IMR-90 (cell line): ENCODE measurements at regions not wholly inside any gene's neighbourhood (a gene's known extent, or its start where the extent isn't known, plus 50 kb on each side); places are given as distances from the start of the nearest gene placed in this dataset.

Experiments used
- ATAC-seq: fragments of 200-7000 bp; cut with Tn5 transposase; 2 replicates; pipeline ENCODE4 v1.9.1; 2020; ENCODE audit warnings: low read depth, mild to moderate bottlenecking, moderate library complexity
- BruUV-seq: library from RNA; stranded (reverse); fragments of 400-500 nt; replicated peaks from 2 replicates; lab custom pipeline; 2021; lab: Mats Ljungman, UMichigan
- CTCF ChIA-PET: fragments of 300-600 bp; formaldehyde crosslinking; extraction: SDS; loops from one replicate; lab custom pipeline; 2021; ENCODE audit warnings: antibody characterized with exemption; lab: Yijun Ruan, JAX
- POLR2A ChIA-PET: fragments of 300-600 bp; sonication (Branson Sonifier 250); formaldehyde crosslinking; loops from one replicate; lab custom pipeline; 2022; ENCODE audit warnings: antibody characterized with exemption; ENCODE audit not compliant: unreplicated experiment; lab: Charles Lee
- DNase-seq: peaks from one replicate; pipeline ENCODE4 v3.0.0; 2013
- H2AFZ ChIP-seq: replicated peaks from 2 replicates; pipeline ENCODE3; 2013; ENCODE audit warnings: low read length, mild to moderate bottlenecking; ENCODE audit not compliant: poor library complexity
- H2AK5ac ChIP-seq: 2 replicates; pipeline ENCODE4 v1.6.1; 2013; ENCODE audit warnings: low read depth, low read length, inconsistent platforms
- H2AK9ac ChIP-seq: replicated peaks from 2 replicates; pipeline ENCODE3; 2013; ENCODE audit warnings: mild to moderate bottlenecking, low read depth, low read length, moderate library complexity; ENCODE audit not compliant: poor library complexity
- H2BK120ac ChIP-seq: 2 replicates; pipeline ENCODE4 v1.6.1; 2013; ENCODE audit warnings: low read depth, low read length, inconsistent platforms
- H2BK15ac ChIP-seq: 3 replicates; pipeline ENCODE4 v1.6.1; 2013; ENCODE audit warnings: low read depth, low read length, inconsistent platforms
- H2BK20ac ChIP-seq: 2 replicates; pipeline ENCODE4 v1.6.1; 2013; ENCODE audit warnings: low read depth, mild to moderate bottlenecking, inconsistent platforms, low read length, moderate library complexity
- H2BK5ac ChIP-seq: 2 replicates; pipeline ENCODE4 v1.6.1; 2013; ENCODE audit warnings: mild to moderate bottlenecking, low read depth, low read length, inconsistent platforms; ENCODE audit not compliant: poor library complexity, severe bottlenecking
- H3K14ac ChIP-seq: replicated peaks from 2 replicates; pipeline ENCODE4 v1.6.1; 2013; ENCODE audit warnings: low read depth, low read length, inconsistent platforms
- H3K18ac ChIP-seq: 2 replicates; pipeline ENCODE4 v1.6.1; 2013; ENCODE audit warnings: low read depth, low read length, control low read depth
- H3K23ac ChIP-seq: 2 replicates; pipeline ENCODE4 v1.6.1; 2013; ENCODE audit warnings: low read depth, low read length, inconsistent platforms
- H3K27ac ChIP-seq: 2 replicates; pipeline ENCODE4 v1.5.1; 2013; ENCODE audit warnings: mild to moderate bottlenecking, control low read depth, low read length; ENCODE audit not compliant: insufficient read depth
- H3K27me3 ChIP-seq: 2 replicates; pipeline ENCODE4 v1.6.1; 2013; ENCODE audit warnings: low read length; ENCODE audit not compliant: control insufficient read depth, insufficient read depth
- H3K36me3 ChIP-seq: 2 replicates; pipeline ENCODE4 v1.6.1; 2013; ENCODE audit warnings: low read length, mixed read lengths; ENCODE audit not compliant: control insufficient read depth, insufficient read depth
- H3K4ac ChIP-seq: 2 replicates; pipeline ENCODE4 v1.6.1; 2013; ENCODE audit warnings: low read depth, low read length, inconsistent platforms
- H3K4me1 ChIP-seq: 2 replicates; pipeline ENCODE4 v1.6.1; 2013; ENCODE audit warnings: low read length, mixed read lengths; ENCODE audit not compliant: control insufficient read depth, insufficient read depth
- H3K4me2 ChIP-seq: 2 replicates; pipeline ENCODE4 v1.6.1; 2013; ENCODE audit warnings: low read depth, mild to moderate bottlenecking, control low read depth, low read length, moderate library complexity
- H3K4me3 ChIP-seq: 2 replicates; pipeline ENCODE4 v1.5.1; 2013; ENCODE audit warnings: low read depth, mild to moderate bottlenecking, control low read depth, low read length, moderate library complexity; ENCODE audit not compliant: insufficient read depth
- H3K56ac ChIP-seq: 2 replicates; pipeline ENCODE4 v1.6.1; 2013; ENCODE audit warnings: low read length, inconsistent platforms; ENCODE audit not compliant: insufficient read depth; ENCODE audit errors: extremely low read depth
- H3K79me1 ChIP-seq, 2 experiments: 2 replicates each; pipeline ENCODE4 v1.6.1; 2013; ENCODE audit warnings: low read length in 2 of 2, inconsistent platforms in 1 of 2, low read depth in 1 of 2
- H3K9ac ChIP-seq: 2 replicates; pipeline ENCODE4 v1.6.1; 2013; ENCODE audit warnings: low read depth, low read length, control low read depth
- H3K9me1 ChIP-seq: 2 replicates; pipeline ENCODE4 v1.6.1; 2013; ENCODE audit warnings: low read length, inconsistent platforms; ENCODE audit not compliant: insufficient read depth
- H3K9me3 ChIP-seq: 2 replicates; pipeline ENCODE4 v1.6.1; 2013; ENCODE audit warnings: low read length; ENCODE audit not compliant: control insufficient read depth, insufficient read depth
- H4K20me1 ChIP-seq: 2 replicates; pipeline ENCODE4 v1.6.1; 2013; ENCODE audit warnings: low read length, inconsistent platforms; ENCODE audit not compliant: insufficient read depth
- H4K5ac ChIP-seq: 2 replicates; pipeline ENCODE4 v1.6.1; 2013; ENCODE audit warnings: mild to moderate bottlenecking, low read depth, low read length, control low read depth
- H4K8ac ChIP-seq, 2 experiments: 2 replicates each; pipeline ENCODE4 v1.6.1; 2013; ENCODE audit warnings: low read depth in 2 of 2, low read length in 2 of 2, control low read depth in 1 of 2, inconsistent platforms in 1 of 2
- H4K91ac ChIP-seq: 2 replicates; pipeline ENCODE4 v1.6.1; 2013; ENCODE audit warnings: low read depth, low read length, inconsistent platforms; ENCODE audit not compliant: insufficient read depth
- BHLHE40 ChIP-seq: fragments of 150-350 bp; IDR thresholded peaks from 2 replicates; pipeline ENCODE4 v1.6.1; 2016; ENCODE audit warnings: mild to moderate bottlenecking, low read depth, low read length
- CEBPB ChIP-seq: IDR thresholded peaks from 2 replicates; pipeline ENCODE4 v1.6.1; 2012; ENCODE audit warnings: low read depth, low read length, improper control_type of control experiment
- CHD1 ChIP-seq: IDR thresholded peaks from 2 replicates; pipeline ENCODE4 v1.6.1; 2012; ENCODE audit warnings: low read depth, low read length, improper control_type of control experiment
- FOS ChIP-seq: fragments of 150-350 bp; IDR thresholded peaks from 2 replicates; pipeline ENCODE4 v1.6.1; 2016; ENCODE audit warnings: low read depth, low read length
- MAFK ChIP-seq: IDR thresholded peaks from 2 replicates; pipeline ENCODE4 v1.6.1; 2012; ENCODE audit warnings: low read depth, low read length, improper control_type of control experiment
- MAZ ChIP-seq: IDR thresholded peaks from 2 replicates; pipeline ENCODE4 v1.6.1; 2012; ENCODE audit warnings: low read depth, mild to moderate bottlenecking, low read length, improper control_type of control experiment, moderate library complexity, borderline replicate concordance
- MXI1 ChIP-seq: IDR thresholded peaks from 2 replicates; pipeline ENCODE4 v1.6.1; 2012; ENCODE audit warnings: low read depth, mild to moderate bottlenecking, low read length, moderate library complexity, borderline replicate concordance
- NFE2L2 ChIP-seq: fragments of 150-350 bp; IDR thresholded peaks from 2 replicates; pipeline ENCODE4 v1.6.1; 2016; ENCODE audit warnings: low read depth, mild to moderate bottlenecking, low read length
- POLR2A ChIP-seq: IDR thresholded peaks from 2 replicates; pipeline ENCODE4 v1.6.1; 2012; ENCODE audit warnings: mild to moderate bottlenecking, low read depth, low read length
- RAD21 ChIP-seq: IDR thresholded peaks from 2 replicates; pipeline ENCODE4 v1.6.1; 2012; ENCODE audit warnings: low read length, improper control_type of control experiment
- RCOR1 ChIP-seq: IDR thresholded peaks from 2 replicates; pipeline ENCODE4 v1.6.1; 2012; ENCODE audit warnings: mild to moderate bottlenecking, low read length, improper control_type of control experiment; ENCODE audit not compliant: insufficient replicate concordance
- RFX5 ChIP-seq: IDR thresholded peaks from 2 replicates; pipeline ENCODE4 v1.8.0; 2012; ENCODE audit warnings: low read depth, mild to moderate bottlenecking, low read length, moderate library complexity
- SMC3 ChIP-seq: fragments of 150-350 bp; IDR thresholded peaks from 2 replicates; pipeline ENCODE4 v1.6.1; 2016; ENCODE audit warnings: low read depth, mild to moderate bottlenecking, antibody characterized with exemption, low read length, moderate library complexity
- WGBS, 2 experiments: methylation state at CpG; one replicate each; pipeline versions ENCODE4 v1.1.5 to v1.1.7; 2013; ENCODE audit warnings: missing lambda C conversion rate in 2 of 2; ENCODE audit not compliant: insufficient read length in 1 of 2; ENCODE audit errors: extremely low coverage in 2 of 2; 5-methylcytosine and 5-hydroxymethylcytosine counted together
- dilution Hi-C: fragments of 300-500 bp; cut with HindIII; formaldehyde crosslinking; loops from one replicate; pipeline ENCODE4 v1.14.3; 2018; ENCODE audit warnings: low sequenced_read_pairs; ENCODE audit not compliant: unreplicated experiment
- in situ Hi-C: fragments of 300-500 bp; cut with MboI; formaldehyde crosslinking; loops from 3 replicates; pipeline ENCODE4 v1.14.3; 2019; ENCODE audit warnings: low sequenced_read_pairs, inconsistent platforms, mixed read lengths
- intact Hi-C: fragments of 100-400 bp; cut with micrococcal nuclease; formaldehyde crosslinking; loops from 2 replicates; pipeline ENCODE4 v1.10.0; 2022
- TF ChIP-seq, protein P1 (sequence below): fragments of 150-350 bp; IDR thresholded peaks from 2 replicates; pipeline ENCODE4 v1.6.1; 2017; ENCODE audit warnings: mild to moderate bottlenecking, antibody characterized with exemption, low read length, low read depth
- TF ChIP-seq, protein P2 (sequence below): conservative IDR thresholded peaks from 2 replicates; pipeline ENCODE4 v1.5.1; 2012; ENCODE audit warnings: mild to moderate bottlenecking, low read depth, low read length, improper control_type of control experiment
- TF ChIP-seq, protein P3 (sequence below): fragments of 150-350 bp; IDR thresholded peaks from 2 replicates; pipeline ENCODE4 v1.6.1; 2016; ENCODE audit warnings: low read depth, mild to moderate bottlenecking, low read length, moderate library complexity, borderline replicate concordance

DNA sequence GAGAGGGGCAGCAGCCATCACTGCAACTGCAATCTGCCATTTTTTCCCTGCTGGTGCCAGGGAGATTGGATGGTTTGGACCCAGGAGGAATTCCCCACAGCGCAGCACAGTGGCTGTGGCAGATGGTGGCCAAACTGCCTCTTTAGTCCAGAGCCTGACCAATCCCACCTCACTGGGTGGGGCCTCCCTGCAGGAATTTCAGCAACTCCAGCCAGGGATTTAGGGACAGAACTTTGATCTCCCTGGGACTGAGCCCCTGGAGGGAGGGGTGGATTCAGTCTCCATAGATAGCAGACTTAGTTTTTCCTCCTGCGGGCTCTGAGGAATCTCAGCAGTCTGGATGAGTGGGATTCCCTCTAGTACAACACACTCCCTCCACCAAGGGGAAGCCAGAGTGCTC, 179.7 kb upstream of the WDR11 start:
- CTCF ChIA-PET, result no interaction called here
- H3K56ac ChIP-seq, result no peak overlapping the region
- no peak overlapping the region for H2BK120ac ChIP-seq
- H4K91ac ChIP-seq, result no peak overlapping the region
- no peak overlapping the region for H3K14ac ChIP-seq
- H2BK20ac ChIP-seq, result no peak overlapping the region
- H4K20me1 ChIP-seq, result no peaks in the 10 kb centered on the region
- H3K4me2 ChIP-seq, result no peak overlapping the region
- no peak overlapping the region for H2AK9ac ChIP-seq
- BruUV-seq, result no TSS peak
- no peak overlapping the region for H3K23ac ChIP-seq
- no peaks in the 10 kb centered on the region for H3K4me1 ChIP-seq
- no peak overlapping the region for H3K4ac ChIP-seq
- H2BK5ac ChIP-seq, result no peak overlapping the region
- ATAC-seq, result no peak
- dilution Hi-C loops, result no loop called here
- H4K5ac ChIP-seq, result no peak overlapping the region
- POLR2A ChIA-PET, result no interaction called here
- no peak overlapping the region for H3K4me3 ChIP-seq
- intact Hi-C loops, result loop anchor here (10.0 kb wide), 1 partner anchor 1727 kb away; no protein-coding TSS in a partner anchor
- TF ChIP-seq RFX5, result no peak
- TF ChIP-seq POLR2A, result no peak
- no peak for TF ChIP-seq SMC3
- no peak for TF ChIP-seq FOS
- TF ChIP-seq MXI1, result no peak
- TF ChIP-seq RCOR1, result no peak
- TF ChIP-seq BHLHE40, result no peak
- no peak for TF ChIP-seq MAZ
- TF ChIP-seq CEBPB, result no peak
- TF ChIP-seq, protein P1, sequence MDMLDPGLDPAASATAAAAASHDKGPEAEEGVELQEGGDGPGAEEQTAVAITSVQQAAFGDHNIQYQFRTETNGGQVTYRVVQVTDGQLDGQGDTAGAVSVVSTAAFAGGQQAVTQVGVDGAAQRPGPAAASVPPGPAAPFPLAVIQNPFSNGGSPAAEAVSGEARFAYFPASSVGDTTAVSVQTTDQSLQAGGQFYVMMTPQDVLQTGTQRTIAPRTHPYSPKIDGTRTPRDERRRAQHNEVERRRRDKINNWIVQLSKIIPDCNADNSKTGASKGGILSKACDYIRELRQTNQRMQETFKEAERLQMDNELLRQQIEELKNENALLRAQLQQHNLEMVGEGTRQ, result no peak
- no peak for TF ChIP-seq MAFK
- TF ChIP-seq, protein P2, sequence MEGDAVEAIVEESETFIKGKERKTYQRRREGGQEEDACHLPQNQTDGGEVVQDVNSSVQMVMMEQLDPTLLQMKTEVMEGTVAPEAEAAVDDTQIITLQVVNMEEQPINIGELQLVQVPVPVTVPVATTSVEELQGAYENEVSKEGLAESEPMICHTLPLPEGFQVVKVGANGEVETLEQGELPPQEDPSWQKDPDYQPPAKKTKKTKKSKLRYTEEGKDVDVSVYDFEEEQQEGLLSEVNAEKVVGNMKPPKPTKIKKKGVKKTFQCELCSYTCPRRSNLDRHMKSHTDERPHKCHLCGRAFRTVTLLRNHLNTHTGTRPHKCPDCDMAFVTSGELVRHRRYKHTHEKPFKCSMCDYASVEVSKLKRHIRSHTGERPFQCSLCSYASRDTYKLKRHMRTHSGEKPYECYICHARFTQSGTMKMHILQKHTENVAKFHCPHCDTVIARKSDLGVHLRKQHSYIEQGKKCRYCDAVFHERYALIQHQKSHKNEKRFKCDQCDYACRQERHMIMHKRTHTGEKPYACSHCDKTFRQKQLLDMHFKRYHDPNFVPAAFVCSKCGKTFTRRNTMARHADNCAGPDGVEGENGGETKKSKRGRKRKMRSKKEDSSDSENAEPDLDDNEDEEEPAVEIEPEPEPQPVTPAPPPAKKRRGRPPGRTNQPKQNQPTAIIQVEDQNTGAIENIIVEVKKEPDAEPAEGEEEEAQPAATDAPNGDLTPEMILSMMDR, result no peak
- no peak for TF ChIP-seq NFE2L2
- TF ChIP-seq CHD1, result no peak
- TF ChIP-seq, protein P3, sequence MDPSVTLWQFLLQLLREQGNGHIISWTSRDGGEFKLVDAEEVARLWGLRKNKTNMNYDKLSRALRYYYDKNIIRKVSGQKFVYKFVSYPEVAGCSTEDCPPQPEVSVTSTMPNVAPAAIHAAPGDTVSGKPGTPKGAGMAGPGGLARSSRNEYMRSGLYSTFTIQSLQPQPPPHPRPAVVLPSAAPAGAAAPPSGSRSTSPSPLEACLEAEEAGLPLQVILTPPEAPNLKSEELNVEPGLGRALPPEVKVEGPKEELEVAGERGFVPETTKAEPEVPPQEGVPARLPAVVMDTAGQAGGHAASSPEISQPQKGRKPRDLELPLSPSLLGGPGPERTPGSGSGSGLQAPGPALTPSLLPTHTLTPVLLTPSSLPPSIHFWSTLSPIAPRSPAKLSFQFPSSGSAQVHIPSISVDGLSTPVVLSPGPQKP, result no peak
- no peak for TF ChIP-seq RAD21
- no peak for DNase-seq
- H3K27me3 ChIP-seq, result no peaks in the 10 kb centered on the region
- H3K9ac ChIP-seq, result no peak overlapping the region
- H3K18ac ChIP-seq, result no peak overlapping the region
- no peak overlapping the region for H3K27ac ChIP-seq
- no CpG with 5 or more reads among the region's 2 CpGs for WGBS, 2 experiments
- peaks cover 11% of the 10 kb centered on the region for H3K9me3 ChIP-seq
- in situ Hi-C loops, result no loop called here
- no peak overlapping the region for H2AFZ ChIP-seq
- H3K36me3 ChIP-seq, result no peaks in the 10 kb centered on the region
- no peak overlapping the region for H4K8ac ChIP-seq
- no peak overlapping the region for H2BK15ac ChIP-seq
- no peak overlapping the region for H2AK5ac ChIP-seq
- no peaks in the 10 kb centered on the region for H3K9me1 ChIP-seq
- no peaks in the 10 kb centered on the region for H3K79me1 ChIP-seq
